Erythroblast (primary cell): ENCODE measurements at regions not wholly inside any gene's neighbourhood (a gene's known extent, or its start where the extent isn't known, plus 50 kb on each side); places are given as distances from the start of the nearest gene placed in this dataset.

ENCODE experiments used
- GATA1 ChIP-seq: IDR thresholded peaks from 2 replicates; pipeline ENCODE4 v1.6.1; 2011; ENCODE audit warnings: low read depth, mild to moderate bottlenecking, control low read depth, low read length, moderate library complexity
- POLR2A ChIP-seq: IDR thresholded peaks from 2 replicates; pipeline ENCODE4 v1.6.1; 2011; ENCODE audit warnings: mild to moderate bottlenecking, low read length

GRCh38 chr2:53098696-53099078, 668.9 kb upstream of the CHAC2 start:
- TF ChIP-seq POLR2A (no peak), GATA1 (no peak)
